Putamen (tissue), 1 donor: ENCODE measurements at regions not wholly inside any gene's neighbourhood (a gene's known extent, or its start where the extent isn't known, plus 50 kb on each side); places are given as distances from the start of the nearest gene placed in this dataset.

Source experiments
- DNase-seq: peaks from one replicate; pipeline ENCODE4 v3.0.0-alpha.2; 2016; ENCODE audit warnings: low spot score

DNA sequence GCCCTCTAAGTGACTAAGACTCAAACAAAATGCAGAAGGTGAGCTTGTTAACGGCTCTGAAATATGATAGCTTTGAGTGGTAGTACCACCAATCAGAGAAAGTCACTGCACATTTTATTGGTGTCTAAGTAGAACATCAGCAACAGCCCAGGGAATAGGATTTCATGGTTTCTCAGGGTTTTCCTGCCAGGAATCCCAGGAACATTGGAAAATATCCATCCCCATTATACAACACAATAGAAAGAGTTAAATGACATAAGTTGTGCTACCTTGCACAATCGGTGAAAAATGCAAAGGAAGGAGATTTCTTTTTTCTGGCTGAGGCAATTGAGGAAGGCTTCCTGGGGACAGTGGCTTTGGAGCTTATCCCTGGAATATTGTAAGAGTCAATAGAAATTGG, 283.1 kb downstream of the HLX start:
- DNase-seq, result no peak

DNA sequence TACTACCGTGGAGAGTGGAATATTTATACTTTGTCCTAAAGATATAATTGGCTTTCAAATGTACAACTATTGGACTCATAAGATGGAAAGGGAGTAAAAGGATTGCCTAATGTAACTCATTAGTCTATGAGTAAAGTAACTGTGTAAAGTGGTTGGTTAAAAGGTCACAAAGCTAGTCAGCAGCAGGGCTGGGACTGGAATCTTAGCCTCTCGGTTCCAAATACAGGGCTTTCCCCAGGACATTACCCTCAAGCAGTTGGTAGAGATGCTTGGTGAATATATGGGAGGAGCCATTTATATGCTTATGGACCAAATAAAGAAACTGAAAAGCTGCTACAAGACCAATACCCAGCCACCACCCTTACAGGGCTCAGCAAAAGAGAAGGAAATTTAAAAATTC, 283.7 kb downstream of the HLX start:
- DNase-seq, result no peak

DNA sequence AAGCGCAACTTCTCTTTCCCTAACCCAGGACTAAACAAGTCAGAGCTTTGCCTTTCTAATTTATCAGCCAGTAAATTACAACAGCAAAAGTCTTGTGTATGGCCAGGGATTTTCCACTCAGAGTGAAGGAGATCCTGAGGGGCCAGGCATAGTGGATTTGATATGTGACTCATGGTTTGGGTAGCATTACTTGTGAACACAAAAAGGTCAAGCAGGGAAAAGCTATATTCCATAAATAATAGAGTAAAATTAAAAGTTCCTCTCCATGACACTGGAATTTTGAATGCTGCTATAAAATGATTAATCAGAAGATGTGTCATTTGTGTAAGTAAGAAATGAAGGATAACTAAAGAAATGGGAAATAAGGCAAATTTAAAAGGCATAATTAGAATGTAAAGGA, 284.8 kb downstream of the HLX start:
- DNase-seq, result no peak

DNA sequence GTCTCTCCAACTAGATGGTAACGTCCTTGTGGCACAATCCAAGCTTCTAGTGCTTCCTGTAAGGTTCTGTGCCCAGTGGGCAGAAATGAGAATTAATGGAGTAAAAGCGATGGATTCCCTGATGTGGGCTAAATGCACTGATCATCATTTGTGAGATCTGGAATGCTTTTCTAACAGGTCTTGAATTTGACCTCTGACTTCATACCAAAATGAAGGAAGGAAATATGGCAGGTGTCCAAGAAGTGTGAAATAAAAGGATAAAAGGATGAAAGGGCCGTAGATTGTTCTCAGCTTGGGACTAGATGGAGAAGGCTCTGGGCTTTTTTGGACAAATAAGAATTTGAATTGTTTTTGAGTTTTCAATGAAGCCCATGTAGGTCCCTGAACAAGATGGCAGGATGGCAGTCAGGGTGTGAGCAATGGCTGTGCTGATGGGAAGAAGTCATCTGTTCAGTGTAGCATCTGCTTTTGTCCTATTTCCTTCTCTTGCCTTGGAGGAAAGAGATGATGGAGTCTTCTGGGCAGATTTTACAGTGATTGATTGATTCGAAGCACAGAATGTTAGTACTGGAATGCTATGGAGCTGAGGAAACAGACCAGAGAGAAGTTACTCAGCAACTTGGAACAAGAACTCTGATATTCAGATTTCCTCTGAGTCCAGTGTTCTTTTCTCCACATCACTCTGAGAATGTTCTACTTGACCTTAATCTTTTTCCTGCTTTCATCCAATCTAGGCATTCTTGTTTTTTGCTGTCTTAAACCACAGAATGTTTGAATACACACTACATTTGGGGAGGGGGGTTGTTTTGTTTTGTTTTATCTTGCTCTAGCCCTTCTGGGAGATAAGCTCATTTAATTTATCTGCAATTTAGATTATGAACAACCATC, 286.0 kb downstream of the HLX start:
- DNase-seq, result no peak

DNA sequence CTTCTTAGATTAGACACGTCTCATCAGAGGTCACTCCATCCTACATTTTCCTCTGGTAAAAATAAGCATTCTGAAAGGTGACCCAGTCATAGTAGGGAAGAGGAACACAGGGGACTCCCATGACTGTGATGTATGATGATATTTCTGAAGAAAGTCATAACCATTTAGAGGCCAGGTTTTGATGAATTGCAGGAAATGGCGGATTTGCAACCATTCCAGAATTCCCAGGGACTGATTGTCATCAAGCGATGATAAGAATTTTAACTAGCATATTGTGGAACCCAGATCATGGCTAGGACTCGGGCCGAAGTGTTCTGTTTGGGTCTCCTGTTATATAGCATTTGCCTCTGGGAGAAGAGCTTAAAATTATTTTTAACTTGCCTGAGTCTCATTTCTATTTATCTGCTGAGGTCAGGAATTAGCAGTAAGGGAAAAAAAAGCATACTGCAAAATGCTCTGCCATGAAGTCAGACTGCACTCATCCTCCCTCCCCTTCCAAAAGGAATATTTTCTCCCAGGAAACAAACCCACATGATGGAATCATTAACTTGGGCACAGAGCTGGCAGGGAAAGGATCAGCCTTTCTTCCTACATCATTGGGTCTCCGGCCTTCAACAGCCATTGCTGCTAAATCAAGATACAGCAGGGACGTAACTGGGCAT, 286.7 kb downstream of the HLX start:
- DNase-seq, result no peak

DNA sequence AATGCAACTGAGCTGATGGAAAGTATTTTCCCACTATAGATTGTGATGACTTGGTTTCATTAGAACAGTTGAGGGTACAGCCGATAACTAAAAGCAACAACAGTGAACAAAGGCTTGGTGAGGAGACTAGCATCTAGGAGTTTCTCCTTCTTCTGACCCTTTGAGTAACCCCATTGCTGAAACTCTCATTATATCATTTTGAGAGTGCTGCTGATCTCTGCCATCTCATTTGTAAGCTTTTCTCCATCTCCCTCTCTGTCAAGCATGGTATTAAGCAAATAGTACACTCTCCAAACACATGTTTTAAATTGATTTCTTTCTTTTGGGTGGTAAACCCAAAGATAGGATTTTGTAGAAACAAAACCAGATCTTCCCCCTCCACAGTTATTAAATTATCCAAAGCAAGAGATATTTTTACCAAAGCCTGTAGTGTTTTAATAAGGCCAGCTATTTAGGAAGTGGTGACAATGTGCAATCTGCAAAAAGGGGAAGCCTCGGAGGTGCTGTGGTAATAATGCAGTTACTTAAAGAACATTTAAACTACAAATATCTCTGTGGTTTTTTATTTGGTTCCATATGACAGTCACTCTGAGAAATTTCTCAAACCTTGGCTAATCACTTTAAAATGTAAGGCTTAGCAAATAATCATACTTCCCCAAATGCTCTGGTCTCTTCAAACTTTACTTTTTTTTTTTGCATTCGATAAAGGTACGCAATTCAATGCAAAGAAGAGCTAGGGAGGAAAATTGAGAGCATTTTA, 287.5 kb downstream of the HLX start:
- DNase-seq, result no peak

DNA sequence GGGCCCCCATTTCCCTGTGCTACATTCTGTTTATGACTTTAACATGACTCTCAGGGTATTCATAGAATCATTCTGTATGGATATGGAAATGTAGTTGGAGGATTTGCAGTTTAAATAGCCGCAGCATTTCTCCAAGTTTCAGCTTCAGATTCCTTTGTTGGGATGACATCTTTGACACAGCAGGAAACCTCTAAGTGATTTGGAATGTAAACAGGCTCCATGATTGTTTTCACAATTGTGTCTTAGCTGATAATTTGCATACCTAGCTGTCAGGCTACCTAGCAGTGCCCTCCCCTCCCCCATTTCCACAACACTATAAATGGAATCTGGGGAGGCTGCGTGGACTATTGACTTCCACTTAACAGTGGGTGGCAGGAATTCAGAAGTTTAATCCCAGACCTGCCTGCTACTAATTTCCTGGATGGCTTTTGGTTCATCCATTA, 290.2 kb downstream of the HLX start:
- DNase-seq, result no peak

DNA sequence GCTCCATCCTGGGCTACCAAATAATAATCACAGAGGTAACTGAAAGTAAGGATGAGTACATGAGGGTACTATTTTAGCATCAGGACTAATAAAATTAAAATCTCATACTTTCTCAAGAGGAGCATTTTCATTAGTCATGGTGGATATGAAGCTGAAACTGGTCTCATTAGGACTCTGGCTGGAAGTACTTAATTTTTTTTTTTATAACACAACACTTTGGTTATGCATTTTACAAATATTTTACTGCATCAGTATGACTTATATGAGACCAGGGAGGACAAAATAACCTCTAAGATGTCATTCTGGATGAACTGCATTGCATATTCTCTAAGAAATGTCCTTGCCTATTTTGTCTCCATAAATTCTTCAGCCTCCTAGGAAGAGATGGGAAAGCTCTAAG, 290.9 kb downstream of the HLX start:
- no peak for DNase-seq

DNA sequence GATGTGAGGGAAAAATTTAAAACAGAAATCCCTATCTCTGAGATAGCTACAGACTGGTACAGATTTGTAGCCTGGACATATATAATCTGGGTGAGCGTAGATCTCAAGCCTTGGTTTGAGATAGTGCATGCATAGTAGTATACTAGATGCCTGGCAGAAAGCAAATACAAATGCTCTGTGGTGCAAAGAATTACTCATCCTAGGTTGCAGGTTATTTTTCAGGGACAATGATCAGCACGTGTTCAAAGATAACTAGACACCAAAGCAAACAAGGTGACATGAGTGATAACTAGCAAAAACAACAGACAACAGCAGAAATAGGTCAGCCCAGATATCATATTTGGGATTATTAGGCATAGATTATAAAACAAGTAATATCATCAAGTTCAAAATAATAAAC, 292.5 kb downstream of the HLX start:
- no peak for DNase-seq

DNA sequence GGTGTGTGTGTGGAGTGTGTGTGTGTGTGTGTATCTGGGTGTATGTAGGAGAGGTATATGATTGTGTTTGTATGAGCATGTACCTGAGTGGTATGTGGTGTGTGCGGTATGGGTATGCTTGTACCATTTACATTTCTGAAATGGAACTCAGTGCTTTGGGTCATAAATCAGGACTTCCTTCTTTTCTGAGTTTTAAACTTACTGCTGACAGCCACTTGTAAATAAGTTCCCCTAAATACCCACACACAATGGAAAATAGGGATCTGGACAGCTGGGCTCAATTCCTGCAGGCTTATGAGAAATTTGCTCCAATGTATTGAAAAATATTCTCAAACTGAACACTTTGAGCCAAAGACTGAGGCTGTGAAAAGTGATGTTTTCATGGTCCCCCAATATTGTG, 293.6 kb downstream of the HLX start:
- no peak for DNase-seq

DNA sequence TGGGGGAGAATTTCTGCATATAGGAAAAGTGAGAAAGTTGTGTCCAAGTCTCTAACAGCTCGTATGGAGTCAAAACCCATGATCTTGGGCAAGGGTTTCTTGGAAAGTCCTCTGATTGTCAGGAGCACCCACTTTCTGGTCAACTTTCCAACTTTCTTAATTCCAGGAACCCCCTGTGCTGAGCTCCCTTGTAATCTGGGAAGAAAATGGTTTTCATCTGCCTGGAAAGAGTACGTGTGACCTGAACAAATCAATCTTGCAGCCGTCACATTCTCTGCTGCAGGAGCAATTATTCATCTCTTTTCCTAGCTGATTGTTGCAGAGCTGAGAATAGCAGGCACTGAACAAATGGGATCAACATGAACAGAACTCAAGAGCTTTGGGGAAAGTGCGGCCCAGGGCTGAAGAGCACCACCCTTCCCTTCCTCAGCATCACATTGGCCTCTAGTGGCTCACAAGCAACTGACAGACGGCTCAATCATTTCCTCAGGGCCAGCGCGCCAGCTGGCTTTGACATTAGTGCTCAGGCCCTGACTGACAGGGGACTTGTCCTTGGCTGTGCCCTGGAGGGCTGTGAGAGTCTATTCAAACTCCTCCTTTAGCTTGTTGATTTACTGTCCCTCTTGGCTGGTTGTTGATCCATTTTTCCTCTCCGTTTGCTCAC, 295.2 kb downstream of the HLX start:
- DNase-seq, result no peak

DNA sequence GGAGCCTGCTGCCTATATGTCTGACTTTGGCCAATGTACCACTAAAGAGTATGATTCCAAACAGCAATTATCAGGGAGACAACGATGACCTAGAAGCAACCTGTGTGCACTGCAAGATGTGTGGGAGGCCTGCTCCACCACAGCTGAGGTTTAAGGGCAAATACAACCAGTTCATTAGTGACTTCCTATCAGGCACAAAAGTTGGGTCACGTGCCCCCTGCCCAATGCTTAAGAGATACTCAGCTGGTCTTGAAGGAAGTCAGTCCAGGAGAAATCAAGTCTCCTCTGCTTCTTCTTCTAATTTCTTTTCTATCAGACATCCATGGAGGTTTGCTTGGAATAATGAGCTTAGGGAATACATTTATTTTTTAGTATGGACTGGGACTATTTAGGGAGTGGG, 296.0 kb downstream of the HLX start:
- DNase-seq, result no peak

DNA sequence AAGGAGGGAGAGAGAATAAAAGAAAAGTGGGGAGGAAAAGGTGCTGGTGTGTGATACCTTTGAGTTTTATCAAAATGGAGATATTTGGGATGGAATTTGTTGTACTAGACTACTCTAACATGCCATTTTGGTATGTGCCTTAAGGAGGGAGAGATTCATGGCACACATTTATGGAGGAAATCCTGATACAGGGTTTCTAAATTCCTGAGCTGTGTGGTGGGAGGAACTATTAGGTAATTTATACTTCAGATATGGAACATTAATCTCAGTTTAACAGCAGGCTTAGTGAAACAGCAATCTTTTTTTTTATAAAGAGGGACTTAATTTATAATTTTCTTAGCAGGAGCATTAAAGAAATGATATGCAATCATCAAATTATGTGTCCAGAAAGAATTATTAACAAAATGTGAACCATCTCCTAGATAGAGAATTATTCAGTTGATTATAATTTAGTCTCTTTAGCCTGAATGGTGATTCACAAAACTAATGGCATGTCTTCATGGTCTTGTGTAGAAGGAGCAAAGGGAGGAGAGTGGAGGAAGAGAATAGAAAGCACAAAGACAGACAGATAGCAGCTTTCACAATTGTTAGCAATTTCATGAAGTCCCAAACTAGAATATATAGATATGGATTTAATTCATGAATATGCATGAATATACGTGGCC, 301.6 kb downstream of the HLX start:
- no peak for DNase-seq

DNA sequence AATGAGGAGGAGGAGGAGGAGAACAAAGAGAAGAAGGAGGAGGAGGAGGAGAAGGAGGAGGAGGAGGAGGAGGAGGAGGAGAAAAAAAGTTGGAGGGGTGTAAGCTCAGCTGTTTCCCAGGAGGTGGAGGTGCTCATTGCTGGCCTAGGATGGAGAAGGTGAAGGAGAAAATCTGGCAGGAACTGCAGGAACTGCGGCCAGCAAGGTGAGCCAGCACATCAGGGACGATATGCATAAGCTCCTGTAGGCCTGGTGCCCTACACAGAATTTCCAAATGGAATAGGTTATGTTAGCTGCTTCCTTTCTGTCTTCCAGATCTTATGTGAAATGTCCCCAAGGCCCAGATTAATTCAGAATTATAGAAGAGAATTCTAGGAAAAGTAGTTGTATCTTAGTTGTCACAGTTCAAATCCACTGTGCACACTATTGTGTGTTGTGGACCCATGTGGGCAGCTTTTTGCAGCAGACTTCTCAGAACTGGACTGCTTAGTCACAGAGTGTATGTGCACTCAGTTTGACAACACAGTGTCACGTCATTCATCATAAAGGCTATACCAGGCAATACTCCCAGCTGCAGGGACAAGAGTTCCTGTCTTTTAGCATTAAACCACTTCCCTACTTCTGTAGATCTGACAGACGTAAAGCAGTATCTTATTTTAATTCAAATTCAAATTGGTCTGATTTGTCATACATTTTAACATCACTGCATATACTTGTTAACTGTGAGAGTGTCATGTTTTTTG, 303.7 kb downstream of the HLX start:
- DNase-seq, result no peak

DNA sequence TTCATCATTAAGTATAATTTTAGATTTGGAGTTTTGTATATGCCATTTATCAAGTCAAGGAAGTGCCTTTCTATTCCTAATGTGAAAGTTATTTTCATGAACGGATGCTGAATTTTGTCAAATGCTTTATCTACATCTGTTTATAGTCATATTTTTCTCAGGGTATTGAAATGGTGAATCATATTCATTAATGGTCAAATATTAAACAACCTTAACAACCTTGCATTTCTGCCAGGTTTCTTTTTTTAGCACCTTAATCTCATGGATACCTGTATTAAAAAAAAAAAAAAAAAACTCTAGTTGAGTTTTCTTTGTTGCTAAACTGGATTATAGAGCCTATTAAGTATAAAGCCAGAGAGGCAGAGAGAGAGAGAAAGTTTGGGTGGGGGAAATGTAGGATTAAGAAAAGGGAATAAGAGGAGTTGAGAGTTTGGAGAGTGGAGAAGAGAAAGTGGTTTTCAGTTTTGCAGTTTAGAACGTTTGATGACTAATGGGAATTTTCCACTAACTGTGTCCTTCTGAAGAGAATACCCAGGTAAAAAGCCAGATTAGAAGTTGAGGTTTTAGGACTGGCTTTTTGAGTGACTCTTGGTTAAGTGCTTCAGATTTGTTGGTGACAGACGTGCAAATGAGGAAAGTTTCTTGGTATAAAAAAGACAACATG, 305.0 kb downstream of the HLX start:
- no peak for DNase-seq

DNA sequence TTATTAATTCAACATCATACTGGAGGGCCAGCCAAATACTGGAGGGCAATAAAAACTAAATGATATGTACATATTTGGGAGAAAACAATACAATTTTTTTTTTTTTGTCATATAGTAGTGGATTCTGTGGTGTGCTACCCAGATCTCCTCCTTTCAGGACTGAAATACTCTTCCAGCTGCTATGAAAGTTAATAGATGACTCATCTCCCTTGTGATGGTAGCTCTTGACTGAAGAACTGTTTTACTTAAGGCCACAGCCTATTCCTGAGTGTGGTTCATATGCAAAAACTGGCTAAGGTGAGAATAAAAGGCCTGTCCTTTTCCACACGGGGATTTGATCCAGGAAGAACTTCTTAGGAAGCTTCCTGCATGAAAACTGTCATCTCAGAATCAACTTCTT, 307.9 kb downstream of the HLX start:
- no peak for DNase-seq

DNA sequence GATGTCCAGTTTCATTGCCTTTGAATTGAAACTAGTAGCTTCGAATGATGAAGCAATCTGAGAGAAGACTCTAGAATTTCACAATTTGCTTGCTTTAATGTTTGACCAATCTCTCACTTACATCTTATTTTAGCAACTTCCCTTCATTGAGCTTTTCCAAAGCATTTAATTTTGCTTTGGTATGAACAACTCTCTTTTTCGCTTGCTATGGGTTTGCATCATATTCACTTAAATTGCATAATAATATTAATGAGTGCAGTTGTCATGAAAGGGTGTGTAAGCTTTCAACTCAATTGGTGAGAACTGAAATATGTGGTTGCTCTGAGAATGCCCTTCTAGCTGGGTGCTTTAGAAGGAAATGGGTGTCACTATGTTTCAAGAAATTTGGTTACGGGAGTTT, 309.2 kb downstream of the HLX start:
- no peak for DNase-seq

DNA sequence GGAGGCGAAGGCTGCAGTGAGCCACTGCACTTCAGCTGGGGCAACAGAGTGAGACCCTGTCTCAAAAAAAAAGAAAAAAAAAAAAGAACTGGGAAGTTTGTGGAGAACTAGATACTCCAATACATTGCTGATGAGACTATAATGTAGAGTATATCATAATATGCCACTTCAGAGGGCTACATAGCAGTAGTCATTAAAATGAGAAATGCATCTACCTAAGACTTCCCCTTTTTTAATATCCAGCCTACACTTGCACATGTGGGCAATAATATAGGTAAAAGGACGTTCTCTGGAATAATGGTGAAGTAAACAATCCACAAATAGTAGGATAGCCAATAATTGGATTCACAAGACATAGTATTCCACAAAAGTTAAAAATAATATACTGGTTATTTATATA, 311.0 kb downstream of the HLX start:
- DNase-seq, result no peak

DNA sequence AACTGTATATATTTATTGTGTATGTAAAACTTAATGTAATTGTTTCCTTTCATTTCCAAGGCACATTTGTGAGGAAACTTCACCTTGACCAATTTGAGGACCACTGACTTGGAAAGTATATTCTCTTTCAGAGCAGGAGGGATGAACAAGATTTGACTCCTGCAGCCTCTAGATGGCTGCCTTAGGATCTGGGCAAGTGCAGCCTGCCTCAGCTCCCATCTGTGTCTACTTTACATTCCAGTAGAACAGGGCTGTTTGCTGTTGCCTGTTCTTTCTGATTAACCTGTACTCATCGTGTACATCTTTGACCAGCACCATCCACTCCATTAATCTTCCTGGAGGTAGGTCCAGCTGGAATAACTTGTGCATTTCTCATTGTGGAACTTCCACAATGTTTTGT, 312.8 kb downstream of the HLX start:
- DNase-seq, result no peak

DNA sequence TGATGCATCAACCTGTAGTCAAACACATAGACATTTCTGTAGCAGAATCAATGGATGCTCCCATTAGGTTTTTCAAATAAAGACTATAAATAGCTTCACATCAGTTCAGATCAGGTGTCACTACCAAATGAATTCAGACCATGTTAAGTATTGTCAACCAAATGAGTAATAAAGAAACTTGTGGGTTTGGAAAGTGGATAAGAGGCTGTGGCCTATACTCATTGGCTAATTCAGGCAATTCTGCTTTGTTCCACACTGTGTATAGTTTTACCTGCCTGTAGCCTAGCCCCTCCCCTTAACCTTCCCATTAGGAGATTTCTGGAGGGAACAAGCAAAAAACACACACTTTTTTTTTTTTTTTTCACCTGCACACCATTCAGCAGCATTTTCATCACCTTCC, 321.2 kb downstream of the HLX start:
- DNase-seq, result no peak

DNA sequence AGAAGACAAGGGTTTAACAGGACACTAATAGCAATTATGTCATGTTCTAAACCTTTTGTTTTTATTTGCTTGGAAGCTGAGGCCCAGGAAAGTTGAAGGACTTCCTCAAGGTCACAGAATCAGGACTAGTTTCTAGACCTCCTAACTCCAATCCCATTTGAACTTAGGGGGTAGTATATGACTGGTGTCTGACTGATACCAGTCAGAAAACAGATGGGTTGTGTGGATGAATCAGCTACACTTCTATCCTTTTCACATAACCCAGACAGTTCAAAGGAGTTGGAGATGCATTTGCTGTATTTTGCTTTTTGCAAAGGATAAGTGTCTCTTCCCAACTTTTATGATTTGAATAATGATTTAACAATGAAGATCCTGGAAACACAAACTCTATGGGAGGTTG, 322.5 kb downstream of the HLX start:
- no peak for DNase-seq
